ENCODE measurements at regions not wholly inside any gene's neighbourhood (a gene's known extent, or its start where the extent isn't known, plus 50 kb on each side); places are given as distances from the start of the nearest gene placed in this dataset.

DNA sequence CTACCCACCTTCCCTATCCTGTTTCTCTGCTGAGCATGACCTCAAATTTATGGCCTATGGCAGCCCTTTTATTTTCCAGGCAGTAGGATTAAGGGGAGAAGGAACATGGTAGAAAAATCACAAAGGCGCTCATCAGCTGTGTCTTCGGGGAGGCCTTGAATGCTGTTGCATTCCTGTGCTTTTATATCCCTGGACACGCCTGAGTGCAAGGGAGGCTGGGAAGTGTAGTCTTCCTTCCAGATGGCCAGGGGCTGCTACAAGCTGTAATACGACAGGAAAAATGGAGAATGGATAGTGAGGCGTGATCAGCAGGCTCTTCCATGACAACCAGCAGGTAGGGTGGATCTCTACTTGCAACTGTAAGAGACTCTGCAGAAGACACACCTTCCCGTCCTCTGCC is 210.9 kb upstream of the GGTLC1 start:
- Histone ChIP-seq H3K36me3 (ENCODE audit: control insufficient read depth, insufficient read depth, low read length) (no peaks in the 10 kb centered on the region), H3K9me3 (ENCODE audit: control insufficient read depth, low read length) (no peaks in the 10 kb centered on the region), H3K27ac (ENCODE audit: low read depth, low read length) (no peak overlapping the region), H3K4me1 (ENCODE audit: control insufficient read depth, insufficient read depth, low read length) (no peaks in the 10 kb centered on the region), H3K4me3 (ENCODE audit: low read length) (no peak overlapping the region), H3K27me3 (ENCODE audit: control insufficient read depth, insufficient read depth, low read length, poor library complexity, severe bottlenecking) (no peaks in the 10 kb centered on the region), H3K9ac (ENCODE audit: extremely low read depth, low read length, poor library complexity, severe bottlenecking) (no peak overlapping the region)
- Mint-ChIP-seq H3K4me3 (no peak overlapping the region), H3K9me3 (no peaks in the 10 kb centered on the region), H3K4me1 (no peaks in the 10 kb centered on the region), H3K27ac (no peak overlapping the region), H3K36me3 (ENCODE audit: low read depth) (no peaks in the 10 kb centered on the region), H3K27me3 (ENCODE audit: insufficient read depth) (peaks cover 2% of the 10 kb centered on the region)
- DNase-seq, result no peak
- TF ChIP-seq, protein P1, sequence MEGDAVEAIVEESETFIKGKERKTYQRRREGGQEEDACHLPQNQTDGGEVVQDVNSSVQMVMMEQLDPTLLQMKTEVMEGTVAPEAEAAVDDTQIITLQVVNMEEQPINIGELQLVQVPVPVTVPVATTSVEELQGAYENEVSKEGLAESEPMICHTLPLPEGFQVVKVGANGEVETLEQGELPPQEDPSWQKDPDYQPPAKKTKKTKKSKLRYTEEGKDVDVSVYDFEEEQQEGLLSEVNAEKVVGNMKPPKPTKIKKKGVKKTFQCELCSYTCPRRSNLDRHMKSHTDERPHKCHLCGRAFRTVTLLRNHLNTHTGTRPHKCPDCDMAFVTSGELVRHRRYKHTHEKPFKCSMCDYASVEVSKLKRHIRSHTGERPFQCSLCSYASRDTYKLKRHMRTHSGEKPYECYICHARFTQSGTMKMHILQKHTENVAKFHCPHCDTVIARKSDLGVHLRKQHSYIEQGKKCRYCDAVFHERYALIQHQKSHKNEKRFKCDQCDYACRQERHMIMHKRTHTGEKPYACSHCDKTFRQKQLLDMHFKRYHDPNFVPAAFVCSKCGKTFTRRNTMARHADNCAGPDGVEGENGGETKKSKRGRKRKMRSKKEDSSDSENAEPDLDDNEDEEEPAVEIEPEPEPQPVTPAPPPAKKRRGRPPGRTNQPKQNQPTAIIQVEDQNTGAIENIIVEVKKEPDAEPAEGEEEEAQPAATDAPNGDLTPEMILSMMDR (conservative IDR thresholded peaks at IDR 0.05), result no peak
- WGBS, 2 experiments (ENCODE audit: insufficient coverage in 1 of 2, insufficient read length in 1 of 2), result 82 to 89% methylated on average over 5 to 6 of the region's 6 CpGs

DNA sequence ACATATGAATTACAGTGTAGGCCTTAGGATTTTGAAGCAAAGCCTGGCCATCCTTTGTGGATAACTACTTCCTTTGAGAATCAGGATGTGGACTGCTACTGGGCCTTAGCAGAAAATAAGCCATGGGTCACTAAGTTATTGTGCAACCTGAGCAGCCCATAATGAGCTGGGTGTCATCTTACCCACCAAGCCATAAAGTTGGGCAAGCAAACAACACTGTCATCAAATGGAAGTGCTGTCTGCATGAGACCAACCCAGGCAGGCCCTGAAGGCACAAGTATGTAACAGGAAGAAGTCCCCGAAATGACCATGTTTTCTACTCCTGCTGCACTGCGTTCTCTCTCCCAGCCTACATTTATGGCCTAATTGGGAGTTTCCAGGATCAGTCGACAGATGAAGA is 205.6 kb upstream of the GGTLC1 start:
- H3K27ac Mint-ChIP-seq, result no peak overlapping the region
- TF ChIP-seq, protein P1 (conservative IDR thresholded peaks at IDR 0.05), result no peak

DNA sequence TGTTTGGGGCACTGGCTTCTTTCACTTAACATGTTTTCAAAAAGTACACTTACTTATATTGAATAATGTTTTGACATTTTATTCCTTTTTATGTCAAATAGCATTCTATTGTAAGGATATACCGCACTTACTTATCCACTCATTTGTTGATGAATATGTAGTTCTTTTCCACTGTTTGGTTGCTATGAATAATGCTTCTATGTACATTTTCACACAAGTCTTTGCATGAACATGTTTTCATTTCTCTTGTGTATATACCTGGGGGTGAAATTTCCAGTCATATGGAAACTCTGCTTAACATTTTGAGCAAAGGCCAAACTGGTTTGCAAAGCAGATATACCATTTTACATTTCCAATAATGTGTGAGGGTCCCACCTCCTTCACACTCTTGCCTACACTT is 202.3 kb upstream of the GGTLC1 start:
- peaks cover 2% of the 10 kb centered on the region for H3K9me3 Mint-ChIP-seq
- H3K27ac Mint-ChIP-seq, result no peak overlapping the region
- H3K36me3 Mint-ChIP-seq (ENCODE audit: low read depth), result no peaks in the 10 kb centered on the region
- Histone ChIP-seq H3K36me3 (ENCODE audit: control insufficient read depth, insufficient read depth, low read length) (no peaks in the 10 kb centered on the region), H3K4me3 (ENCODE audit: low read length) (no peak overlapping the region), H3K9ac (ENCODE audit: extremely low read depth, low read length, poor library complexity, severe bottlenecking) (no peak overlapping the region), H3K4me1 (ENCODE audit: control insufficient read depth, insufficient read depth, low read length) (no peaks in the 10 kb centered on the region), H3K27ac (ENCODE audit: low read depth, low read length) (no peak overlapping the region), H3K9me3 (ENCODE audit: control insufficient read depth, low read length) (peaks cover 11% of the 10 kb centered on the region), H3K27me3 (ENCODE audit: control insufficient read depth, insufficient read depth, low read length, poor library complexity, severe bottlenecking) (no peaks in the 10 kb centered on the region)
- no peaks in the 10 kb centered on the region for H3K4me1 Mint-ChIP-seq
- no peak for DNase-seq
- no peak overlapping the region for H3K4me3 Mint-ChIP-seq
- no CpG with 5 or more reads among the region's 1 CpG for WGBS, 2 experiments (ENCODE audit: insufficient coverage in 1 of 2, insufficient read length in 1 of 2)
- no peaks in the 10 kb centered on the region for H3K27me3 Mint-ChIP-seq (ENCODE audit: insufficient read depth)
- TF ChIP-seq, protein P1 (conservative IDR thresholded peaks at IDR 0.05), result no peak

More for the DNA sequence above, 205.6 kb upstream of the GGTLC1 start:
- H3K9ac ChIP-seq (ENCODE audit: extremely low read depth, low read length, poor library complexity, severe bottlenecking), result no peak overlapping the region
- H3K9me3 ChIP-seq (ENCODE audit: control insufficient read depth, low read length), result peaks cover 11% of the 10 kb centered on the region
- no peaks in the 10 kb centered on the region for H3K36me3 Mint-ChIP-seq (ENCODE audit: low read depth)
- no peaks in the 10 kb centered on the region for H3K4me1 ChIP-seq (ENCODE audit: control insufficient read depth, insufficient read depth, low read length)
- no peaks in the 10 kb centered on the region for H3K36me3 ChIP-seq (ENCODE audit: control insufficient read depth, insufficient read depth, low read length)
- no peak for DNase-seq
- H3K27me3 ChIP-seq (ENCODE audit: control insufficient read depth, insufficient read depth, low read length, poor library complexity, severe bottlenecking), result no peaks in the 10 kb centered on the region
- no peak overlapping the region for H3K27ac ChIP-seq (ENCODE audit: low read depth, low read length)
- H3K4me3 Mint-ChIP-seq, result no peak overlapping the region
- no peaks in the 10 kb centered on the region for H3K27me3 Mint-ChIP-seq (ENCODE audit: insufficient read depth)
- H3K4me3 ChIP-seq (ENCODE audit: low read length), result no peak overlapping the region
- WGBS, 2 experiments (ENCODE audit: insufficient coverage in 1 of 2, insufficient read length in 1 of 2), result 94% methylated on average over 3 of the region's 3 CpGs
- no peaks in the 10 kb centered on the region for H3K4me1 Mint-ChIP-seq
- peaks cover 2% of the 10 kb centered on the region for H3K9me3 Mint-ChIP-seq
